Astrocyte (in vitro differentiated cells and primary cell): ENCODE measurements at regions not wholly inside any gene's neighbourhood (a gene's known extent, or its start where the extent isn't known, plus 50 kb on each side); places are given as distances from the start of the nearest gene placed in this dataset.

Experiments used
- CTCF ChIP-seq: IDR thresholded peaks from 2 replicates; pipeline ENCODE4 v1.5.1; 2011; ENCODE audit warnings: low read depth, mild to moderate bottlenecking, inconsistent platforms, low read length, moderate library complexity; ENCODE audit not compliant: insufficient read depth
- EZH2 ChIP-seq: IDR thresholded peaks from 2 replicates; pipeline ENCODE4 v1.6.1; 2012; ENCODE audit warnings: mild to moderate bottlenecking, low read length, inconsistent platforms; ENCODE audit not compliant: insufficient read depth

GRCh38 chr1:182147951-182148350 lies 86.4 kb upstream of the ZNF648 start:
- no peak for TF ChIP-seq EZH2
- TF ChIP-seq CTCF: no peak
